ENCODE measurements at regions not wholly inside any gene's neighbourhood (a gene's known extent, or its start where the extent isn't known, plus 50 kb on each side); places are given as distances from the start of the nearest gene placed in this dataset.

DNA sequence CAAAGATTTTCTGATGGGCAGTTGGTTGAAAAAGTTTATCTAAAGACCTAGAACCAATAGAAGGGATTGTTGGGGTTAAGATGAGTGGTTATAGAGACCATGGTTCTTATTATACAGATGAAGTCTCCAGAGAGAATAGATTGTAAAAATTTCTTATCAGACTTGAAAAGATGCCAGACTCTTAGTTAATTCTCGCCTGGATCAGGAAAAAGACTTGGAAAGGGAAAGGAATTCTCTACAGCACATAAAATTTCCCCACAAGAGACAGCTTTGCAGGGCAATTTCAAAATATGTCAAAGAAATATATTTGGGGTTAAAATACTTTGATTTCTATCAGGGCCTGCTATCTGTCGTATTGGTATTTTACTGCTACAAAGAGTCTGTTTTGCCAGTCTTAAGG, 582.6 kb downstream of the UTRN start:
- TF ChIP-seq EZH2 (IDR thresholded peaks at IDR 0.05; ENCODE audit: borderline replicate concordance, insufficient read depth, low read depth, low read length, poor library complexity, severe bottlenecking) = no peak
- TF ChIP-seq, protein P1, sequence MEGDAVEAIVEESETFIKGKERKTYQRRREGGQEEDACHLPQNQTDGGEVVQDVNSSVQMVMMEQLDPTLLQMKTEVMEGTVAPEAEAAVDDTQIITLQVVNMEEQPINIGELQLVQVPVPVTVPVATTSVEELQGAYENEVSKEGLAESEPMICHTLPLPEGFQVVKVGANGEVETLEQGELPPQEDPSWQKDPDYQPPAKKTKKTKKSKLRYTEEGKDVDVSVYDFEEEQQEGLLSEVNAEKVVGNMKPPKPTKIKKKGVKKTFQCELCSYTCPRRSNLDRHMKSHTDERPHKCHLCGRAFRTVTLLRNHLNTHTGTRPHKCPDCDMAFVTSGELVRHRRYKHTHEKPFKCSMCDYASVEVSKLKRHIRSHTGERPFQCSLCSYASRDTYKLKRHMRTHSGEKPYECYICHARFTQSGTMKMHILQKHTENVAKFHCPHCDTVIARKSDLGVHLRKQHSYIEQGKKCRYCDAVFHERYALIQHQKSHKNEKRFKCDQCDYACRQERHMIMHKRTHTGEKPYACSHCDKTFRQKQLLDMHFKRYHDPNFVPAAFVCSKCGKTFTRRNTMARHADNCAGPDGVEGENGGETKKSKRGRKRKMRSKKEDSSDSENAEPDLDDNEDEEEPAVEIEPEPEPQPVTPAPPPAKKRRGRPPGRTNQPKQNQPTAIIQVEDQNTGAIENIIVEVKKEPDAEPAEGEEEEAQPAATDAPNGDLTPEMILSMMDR (IDR thresholded peaks at IDR 0.05) = no peak
- Histone ChIP-seq H3K4me1 (ENCODE audit: control insufficient read depth in 2 of 2, insufficient read depth in 2 of 2, low read length in 2 of 2) (no peaks in the 10 kb centered on the region), H3K9me3 (ENCODE audit: control extremely low read depth in 1 of 3, control insufficient read depth in 2 of 3, insufficient read depth in 1 of 3, low read length in 2 of 3) (peaks cover 1 to 15% (median 10%) of the 10 kb centered on the region in 3 donors), H3K9ac (ENCODE audit: low read length) (no peak overlapping the region), H3K27ac (ENCODE audit: low read length in 2 of 2) (no peak overlapping the region), H3K79me2 (ENCODE audit: control insufficient read depth, insufficient read depth, low read length) (no peaks in the 10 kb centered on the region), H2AFZ (ENCODE audit: insufficient read depth, low read depth, low read length, poor library complexity, severe bottlenecking) (no peak overlapping the region), H3K4me3 (ENCODE audit: control extremely low read depth in 1 of 5, extremely low read depth in 1 of 5, insufficient read depth in 1 of 5, low read depth in 2 of 5, low read length in 4 of 5) (no peak overlapping the region), H4K20me1 (ENCODE audit: control insufficient read depth, insufficient read depth, low read length, poor library complexity, severe bottlenecking) (no peaks in the 10 kb centered on the region), H3K27me3 (replicated peaks in 1 of 4; ENCODE audit: control extremely low read depth in 1 of 4, control insufficient read depth in 3 of 4, insufficient read depth in 4 of 4, low read length in 3 of 4) (no peaks in the 10 kb centered on the region), H3K4me2 (replicated peaks; ENCODE audit: low read depth, low read length, poor library complexity, severe bottlenecking) (no peak overlapping the region), H3K36me3 (replicated peaks in 1 of 2; ENCODE audit: control extremely low read depth in 1 of 2, control insufficient read depth in 1 of 2, extremely low read depth in 1 of 2, insufficient read depth in 2 of 2, low read length in 1 of 2) (no peaks in the 10 kb centered on the region)
- ChIA-PET CTCF (no interaction called here), POLR2A (no interaction called here)
- DNase-seq (no peak), ATAC-seq (ENCODE audit: low read depth) (no peak)
- no peak overlapping the region for H3K27ac Mint-ChIP-seq
- no peaks in the 10 kb centered on the region for H3K9me3 Mint-ChIP-seq (ENCODE audit: insufficient read depth)
- WGBS (ENCODE audit: insufficient coverage) = 78% methylated on average over 1 of the region's 2 CpGs
- intact Hi-C loops (cut with micrococcal nuclease) = no loop called here
- H3K4me1 Mint-ChIP-seq = peaks cover 3% of the 10 kb centered on the region
- no peak overlapping the region for H3K4me3 Mint-ChIP-seq
- H3K27me3 Mint-ChIP-seq = peaks cover 18% of the 10 kb centered on the region

DNA sequence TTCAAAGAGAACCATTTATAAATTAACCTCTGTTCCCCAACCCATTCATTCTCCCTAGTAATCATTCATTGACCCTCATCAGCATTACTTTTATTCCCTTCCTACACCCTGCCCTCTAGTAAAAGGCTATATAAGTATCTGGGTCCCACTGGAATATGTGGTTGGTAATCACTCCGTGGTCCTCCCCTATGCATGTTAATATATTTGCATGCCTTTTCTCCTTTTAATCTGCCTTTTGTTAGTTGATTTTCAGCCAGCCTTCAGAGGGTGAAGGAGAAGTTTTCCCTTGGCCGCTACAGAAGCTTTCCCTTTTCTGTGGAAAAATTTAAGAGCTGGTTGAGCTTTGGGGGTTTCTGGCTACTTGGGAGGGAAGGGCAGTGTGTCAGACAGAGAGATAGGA, 585.6 kb downstream of the UTRN start:
- TF ChIP-seq, protein P1 (IDR thresholded peaks at IDR 0.05) = no peak
- no peak for TF ChIP-seq EZH2 (IDR thresholded peaks at IDR 0.05; ENCODE audit: borderline replicate concordance, insufficient read depth, low read depth, low read length, poor library complexity, severe bottlenecking)
- no peak overlapping the region for H3K27ac Mint-ChIP-seq
- Histone ChIP-seq H3K4me3 (ENCODE audit: control extremely low read depth in 1 of 5, extremely low read depth in 1 of 5, insufficient read depth in 1 of 5, low read depth in 2 of 5, low read length in 4 of 5) (no peak overlapping the region), H4K20me1 (ENCODE audit: control insufficient read depth, insufficient read depth, low read length, poor library complexity, severe bottlenecking) (no peaks in the 10 kb centered on the region), H3K4me1 (ENCODE audit: control insufficient read depth in 2 of 2, insufficient read depth in 2 of 2, low read length in 2 of 2) (no peaks in the 10 kb centered on the region), H3K9ac (ENCODE audit: low read length) (no peak overlapping the region), H2AFZ (ENCODE audit: insufficient read depth, low read depth, low read length, poor library complexity, severe bottlenecking) (no peak overlapping the region), H3K36me3 (replicated peaks in 1 of 2; ENCODE audit: control extremely low read depth in 1 of 2, control insufficient read depth in 1 of 2, extremely low read depth in 1 of 2, insufficient read depth in 2 of 2, low read length in 1 of 2) (no peaks in the 10 kb centered on the region), H3K27ac (ENCODE audit: low read length in 2 of 2) (no peak overlapping the region), H3K9me3 (ENCODE audit: control extremely low read depth in 1 of 3, control insufficient read depth in 2 of 3, insufficient read depth in 1 of 3, low read length in 2 of 3) (peaks cover 0 to 4% (median 2%) of the 10 kb centered on the region in 3 donors), H3K4me2 (replicated peaks; ENCODE audit: low read depth, low read length, poor library complexity, severe bottlenecking) (no peak overlapping the region), H3K79me2 (ENCODE audit: control insufficient read depth, insufficient read depth, low read length) (no peaks in the 10 kb centered on the region), H3K27me3 (replicated peaks in 1 of 4; ENCODE audit: control extremely low read depth in 1 of 4, control insufficient read depth in 3 of 4, insufficient read depth in 4 of 4, low read length in 3 of 4) (peaks cover 0 to 6% (median 0%) of the 10 kb centered on the region in 4 experiments)
- intact Hi-C loops (cut with micrococcal nuclease) = no loop called here
- POLR2A ChIA-PET = no interaction called here
- CTCF ChIA-PET = no interaction called here
- no peak overlapping the region for H3K4me3 Mint-ChIP-seq
- H3K4me1 Mint-ChIP-seq = peaks cover 3% of the 10 kb centered on the region
- DNase-seq (no peak), ATAC-seq (ENCODE audit: low read depth) (no peak)
- 100% methylated on average over 1 of the region's 2 CpGs for WGBS (ENCODE audit: insufficient coverage)
- H3K9me3 Mint-ChIP-seq (ENCODE audit: insufficient read depth) = peaks cover 7% of the 10 kb centered on the region
- H3K27me3 Mint-ChIP-seq = peaks cover 10% of the 10 kb centered on the region
